ENCODE measurements at regions not wholly inside any gene's neighbourhood (a gene's known extent, or its start where the extent isn't known, plus 50 kb on each side); places are given as distances from the start of the nearest gene placed in this dataset.

GRCh38 chr18:61076986-61077385 lies 256.2 kb upstream of the CDH20 start:
- TF ChIP-seq POLR2A (IDR thresholded peaks at IDR 0.05; ENCODE audit: low read length), result no peak
- TF ChIP-seq GATA1 (IDR thresholded peaks at IDR 0.05; ENCODE audit: low read depth, low read length), result no peak
